ENCODE measurements at regions not wholly inside any gene's neighbourhood (a gene's known extent, or its start where the extent isn't known, plus 50 kb on each side); places are given as distances from the start of the nearest gene placed in this dataset.

GRCh38 chr12:127531542-127531941, 735.4 kb upstream of the TMEM132C start:
- DNase-seq (ENCODE audit: low spot score), result no peak

- no peak for DNase-seq (ENCODE audit: low spot score)
Observed at GRCh38 chr12:127533353-127533752, 733.6 kb upstream of the TMEM132C start.

DNA sequence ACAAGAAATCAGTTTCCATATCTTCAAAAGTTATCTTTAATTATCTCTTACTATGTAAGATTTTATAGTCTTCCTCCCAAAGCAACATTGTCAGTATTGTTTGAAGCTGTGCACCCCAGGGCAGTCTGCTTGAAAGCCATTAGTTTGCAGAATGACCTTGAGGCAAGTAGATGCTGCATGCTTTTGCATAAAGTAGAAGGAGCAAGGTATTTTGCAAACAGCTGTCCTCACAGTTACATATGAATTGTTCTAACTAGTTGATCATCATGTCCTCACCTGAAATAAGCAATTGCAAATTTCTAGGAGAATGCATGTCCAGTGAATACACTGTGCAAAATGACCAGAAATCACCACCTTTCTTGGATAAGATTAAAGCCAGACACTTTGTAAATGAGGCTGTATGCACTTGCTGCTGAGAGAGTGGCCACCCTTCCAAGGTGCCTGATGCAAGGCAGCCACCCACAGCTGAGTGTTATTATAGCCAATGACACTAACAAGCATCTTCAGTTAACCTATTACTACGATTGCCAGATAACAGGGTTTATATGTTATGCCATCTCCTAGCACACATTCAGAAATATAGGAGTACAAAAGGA, 730.0 kb upstream of the TMEM132C start:
- no peak for DNase-seq (ENCODE audit: low spot score)

GRCh38 chr12:127538316-127538715, 728.7 kb upstream of the TMEM132C start:
- no peak for DNase-seq (ENCODE audit: low spot score)

- no peak for DNase-seq (ENCODE audit: low spot score)
Observed at GRCh38 chr12:127539226-127539858, 727.6 kb upstream of the TMEM132C start.

DNA sequence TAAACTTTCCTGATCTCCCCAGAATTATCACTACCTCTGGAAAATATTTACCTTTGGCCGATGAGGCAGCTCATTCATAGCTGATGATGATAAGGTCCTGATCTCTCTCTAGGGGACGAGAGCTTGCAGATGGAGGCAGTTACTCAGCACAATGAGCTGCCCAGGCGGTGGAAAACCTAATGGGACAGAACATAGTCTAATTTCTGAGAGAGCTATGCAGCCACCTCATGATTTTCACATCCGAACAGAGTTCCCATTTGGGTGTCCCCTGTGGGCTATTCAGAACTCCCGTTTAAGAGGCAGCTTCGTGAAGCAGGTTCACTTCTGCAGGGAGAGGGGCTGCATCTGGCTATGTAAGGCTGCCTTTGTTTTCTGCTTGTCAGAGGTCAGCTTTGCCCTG, 724.6 kb upstream of the TMEM132C start:
- DNase-seq (ENCODE audit: low spot score), result no peak

DNA sequence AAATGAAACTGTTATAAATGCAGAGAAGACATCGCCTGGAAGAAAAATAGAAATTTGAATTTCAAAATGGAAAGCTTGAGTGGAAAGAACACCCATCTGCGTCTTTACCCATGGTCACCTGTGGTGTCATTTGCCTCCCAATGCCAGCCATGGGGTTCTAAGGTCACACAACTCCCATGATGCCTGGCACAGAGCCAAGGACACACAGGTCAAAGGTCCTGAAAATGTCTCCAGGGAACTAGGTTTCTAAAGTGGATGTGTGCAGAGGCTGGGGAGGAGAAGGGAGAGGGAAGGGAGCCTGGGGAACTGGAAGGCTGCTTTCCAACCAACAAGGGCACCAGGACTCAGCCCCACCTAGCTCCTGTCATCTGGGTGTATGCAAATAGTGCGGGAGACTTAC, 724.0 kb upstream of the TMEM132C start:
- no peak for DNase-seq (ENCODE audit: low spot score)

- no peak for DNase-seq (ENCODE audit: low spot score)
Observed at GRCh38 chr12:127546721-127547505, 720.1 kb upstream of the TMEM132C start.

DNA sequence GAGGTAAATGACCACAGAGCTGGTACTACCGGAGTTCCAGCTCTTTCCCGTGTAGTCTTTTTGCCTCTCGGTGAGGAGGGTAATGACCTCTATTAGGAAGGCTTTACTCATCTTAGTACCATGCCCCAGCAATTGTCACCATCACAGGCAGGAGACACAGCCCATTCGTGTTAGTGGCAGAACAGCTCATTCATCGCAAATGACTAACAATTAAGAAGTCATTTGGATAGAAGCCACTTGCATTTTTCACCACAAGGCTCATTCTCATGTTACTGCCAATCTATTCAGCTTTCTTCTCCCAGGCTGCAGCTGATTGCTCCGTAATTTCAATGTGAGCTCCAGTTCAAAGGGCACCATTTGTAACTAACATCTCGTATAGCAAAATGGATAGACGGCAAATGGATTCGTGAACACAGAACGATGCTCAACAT, 718.8 kb upstream of the TMEM132C start:
- DNase-seq (ENCODE audit: low spot score), result no peak

- no peak for DNase-seq (ENCODE audit: low spot score)
Observed at GRCh38 chr12:127550271-127550670, 716.7 kb upstream of the TMEM132C start.

- no peak for DNase-seq (ENCODE audit: low spot score)
Observed at GRCh38 chr12:127552838-127553237, 714.1 kb upstream of the TMEM132C start.

GRCh38 chr12:127555071-127555470, 711.9 kb upstream of the TMEM132C start:
- DNase-seq (ENCODE audit: low spot score), result no peak

GRCh38 chr12:127556231-127556886, 710.6 kb upstream of the TMEM132C start:
- no peak for DNase-seq (ENCODE audit: low spot score)

DNA sequence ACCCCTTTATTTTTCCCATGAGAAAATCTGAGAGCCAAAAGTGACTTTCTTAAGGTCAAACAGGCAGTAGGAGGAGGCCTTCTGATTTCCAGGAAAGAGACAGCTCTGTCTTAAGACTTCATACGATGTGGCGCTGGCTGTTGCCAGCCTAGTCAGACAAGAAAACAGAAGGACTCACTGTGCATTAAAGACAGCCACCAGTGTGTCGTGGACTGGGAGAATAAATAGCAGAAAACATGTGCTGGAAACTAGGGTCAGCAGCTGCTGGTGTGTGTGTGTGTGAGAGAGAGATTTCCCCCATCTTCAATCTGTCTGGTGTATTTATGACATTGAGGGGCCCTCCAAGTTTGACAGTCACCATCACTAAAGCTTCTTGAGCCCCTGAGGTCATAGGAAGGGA, 708.6 kb upstream of the TMEM132C start:
- DNase-seq (ENCODE audit: low spot score), result no peak

DNA sequence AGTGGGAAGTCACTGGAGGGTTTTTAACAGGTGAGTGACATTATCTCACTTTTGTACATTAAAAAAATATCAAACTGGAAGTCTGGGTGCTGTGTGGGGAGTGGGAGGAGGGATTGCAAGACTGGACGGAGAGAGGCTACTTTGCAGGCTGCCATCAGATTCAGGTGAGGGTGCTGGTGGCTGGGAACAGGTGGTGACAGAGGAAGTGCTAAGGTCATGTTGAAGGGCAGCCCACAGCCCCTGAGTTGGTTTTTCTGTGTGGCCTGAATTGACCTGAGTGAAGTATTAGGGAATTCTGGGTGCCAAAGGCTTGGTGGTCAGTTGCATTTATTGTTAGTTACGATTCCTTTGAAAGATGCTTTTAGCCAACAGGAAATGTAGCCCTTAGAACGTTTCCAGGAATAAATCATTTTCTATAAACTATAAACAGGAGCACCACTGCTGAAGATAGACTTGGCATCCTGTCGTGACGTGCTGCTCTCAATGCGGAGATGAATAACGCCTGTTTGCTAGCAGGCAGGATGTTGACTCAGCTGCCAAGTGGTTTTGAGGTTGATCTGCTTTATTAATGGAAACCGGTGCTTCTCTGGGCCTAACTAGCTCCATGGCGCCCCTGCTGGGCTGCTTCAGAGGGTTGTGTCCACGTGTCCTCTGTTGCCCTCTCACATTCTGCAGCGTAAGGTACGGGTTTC, 707.5 kb upstream of the TMEM132C start:
- DNase-seq (ENCODE audit: low spot score), result peak; percentile 52

GRCh38 chr12:127560041-127560478, 706.9 kb upstream of the TMEM132C start:
- DNase-seq (ENCODE audit: low spot score), result no peak

DNA sequence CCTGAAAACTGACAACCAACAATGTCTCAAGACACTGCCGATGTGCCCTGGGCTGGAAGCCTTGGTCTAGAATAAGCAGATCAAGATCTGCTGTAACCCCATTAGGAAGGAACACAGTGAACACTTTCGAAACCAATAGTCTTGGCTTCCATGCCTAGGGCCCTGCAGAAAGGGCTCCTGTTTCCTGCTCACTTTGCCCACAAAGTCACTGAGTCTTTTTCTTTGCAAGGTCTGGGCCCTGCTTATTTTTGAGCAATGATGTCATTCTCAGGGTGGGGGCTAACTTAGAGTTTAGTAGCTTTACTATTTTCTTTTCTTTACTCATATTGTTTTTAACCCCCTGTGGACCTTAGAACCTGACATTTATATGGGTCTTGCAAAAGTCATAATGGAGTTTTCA, 704.2 kb upstream of the TMEM132C start:
- DNase-seq (ENCODE audit: low spot score), result no peak

GRCh38 chr12:127565241-127565640, 701.7 kb upstream of the TMEM132C start:
- DNase-seq (ENCODE audit: low spot score), result no peak

DNA sequence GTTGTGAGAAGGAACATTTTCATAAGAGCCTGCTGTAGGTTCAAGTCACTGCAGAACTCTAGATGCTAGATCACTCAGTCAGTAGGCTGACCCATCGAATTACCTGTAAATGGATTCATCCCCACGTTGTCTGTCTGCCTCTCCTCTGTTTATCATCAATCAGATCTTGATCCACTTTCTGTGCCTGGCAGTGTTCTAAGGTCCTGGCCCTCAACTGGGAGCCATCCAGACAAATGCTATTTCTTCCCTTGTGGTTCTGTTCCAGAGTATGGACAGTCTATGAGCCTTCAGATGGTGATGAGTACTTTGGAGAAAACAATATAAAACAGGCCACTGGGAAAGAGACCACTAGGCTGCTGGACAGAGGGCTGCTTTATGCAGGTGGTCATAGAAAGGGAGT, 699.4 kb upstream of the TMEM132C start:
- no peak for DNase-seq (ENCODE audit: low spot score)

DNA sequence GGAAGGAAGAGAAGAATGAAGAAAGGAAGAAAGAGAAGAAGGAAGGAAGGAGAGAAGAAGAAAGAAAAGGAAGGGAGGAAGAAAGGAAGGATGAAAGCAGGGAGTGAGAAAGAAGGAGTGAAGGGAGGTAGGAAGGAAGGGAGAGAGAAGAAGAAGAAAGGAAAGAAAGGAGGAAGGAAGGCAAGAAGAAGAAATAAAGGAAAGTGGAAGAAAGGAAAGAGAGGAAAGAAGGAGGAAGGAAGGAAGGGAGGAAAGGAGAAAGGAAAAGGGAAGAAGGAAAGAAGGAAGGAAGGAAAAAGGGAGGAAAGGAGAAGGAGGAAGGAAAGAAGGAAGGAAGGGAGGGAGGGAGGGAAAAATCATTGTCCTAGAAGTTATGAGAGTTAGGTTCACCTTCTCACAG, 696.6 kb upstream of the TMEM132C start:
- DNase-seq (ENCODE audit: low spot score), result no peak

DNA sequence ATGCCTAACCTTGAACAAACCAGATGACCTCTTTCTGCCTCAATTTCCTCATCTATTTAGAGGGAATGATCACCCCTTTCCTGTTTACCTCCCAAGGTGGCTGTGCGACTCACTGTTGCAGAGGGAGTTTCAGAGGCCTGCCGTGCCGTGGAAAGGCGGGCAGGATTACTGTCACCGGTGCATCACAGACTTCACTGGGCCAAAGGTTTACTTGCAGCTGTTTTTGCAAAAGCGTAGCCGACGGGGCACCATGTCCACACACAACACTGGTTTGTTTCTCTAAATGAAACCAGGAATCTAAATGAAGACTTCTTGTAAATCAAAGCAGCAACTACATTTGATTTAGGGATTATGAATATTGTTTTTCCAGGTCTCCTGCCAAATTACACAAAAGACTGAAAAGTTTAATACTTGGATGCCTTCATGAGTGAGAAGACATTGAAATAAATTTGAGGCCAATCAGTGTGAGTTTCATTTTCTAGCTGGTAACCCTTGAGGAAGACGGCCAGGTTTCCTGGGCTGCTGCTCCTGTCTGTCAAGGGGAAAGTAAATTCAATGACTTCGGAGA, 696.1 kb upstream of the TMEM132C start:
- no peak for DNase-seq (ENCODE audit: low spot score)

DNA sequence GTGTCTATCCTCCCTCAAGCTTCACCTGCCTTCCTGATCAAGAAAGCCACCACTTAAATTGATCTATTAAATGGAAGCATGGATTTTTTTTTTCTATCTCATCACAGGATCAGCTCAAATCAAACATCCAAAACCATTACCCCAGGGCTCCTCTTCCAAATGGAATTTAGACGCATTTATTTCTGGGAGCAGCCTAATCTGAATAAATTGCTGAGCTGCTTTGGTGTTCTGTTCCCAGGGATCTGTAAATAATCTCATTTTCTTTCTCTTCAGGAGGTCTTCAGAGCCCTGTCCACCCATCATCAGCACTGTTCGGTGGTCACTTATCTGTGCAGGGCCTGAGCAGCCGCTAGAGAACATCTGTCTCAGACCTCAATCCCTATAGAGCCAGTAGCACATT, 695.4 kb upstream of the TMEM132C start:
- DNase-seq (ENCODE audit: low spot score), result no peak

Measured in NAMALWA (cell line).